ENCODE measurements at regions not wholly inside any gene's neighbourhood (a gene's known extent, or its start where the extent isn't known, plus 50 kb on each side); places are given as distances from the start of the nearest gene placed in this dataset.
"Not testable (repeated sequence)": the region's sequence is repeated elsewhere in the genome, so short reads cannot be mapped to it uniquely, and the experiment has no call there.

GRCh38 chrX:13463608-13464007 lies 105.8 kb upstream of the EGFL6 start:
- Histone ChIP-seq H2BK12ac (ENCODE audit: low read length) (no peak overlapping the region), H3K14ac (ENCODE audit: low read length) (no peak overlapping the region), H2BK5ac (ENCODE audit: low read depth, low read length, poor library complexity) (no peak overlapping the region), H2AK5ac (ENCODE audit: low read length) (no peak overlapping the region), H2AFZ (ENCODE audit: insufficient read depth, low read length, poor library complexity) (no peak overlapping the region), H4K91ac (ENCODE audit: low read depth, low read length) (no peak overlapping the region), H3K9ac (ENCODE audit: low read length) (no peak overlapping the region), H3K79me1 (ENCODE audit: low read length) (no peaks in the 10 kb centered on the region), H3K27ac (ENCODE audit: low read depth, low read length) (no peak overlapping the region), H3K27me3 (ENCODE audit: insufficient read depth, low read length) (no peaks in the 10 kb centered on the region), H3K4me1 (ENCODE audit: control insufficient read depth in 1 of 2, insufficient read depth in 2 of 2, low read length in 2 of 2) (no peaks in the 10 kb centered on the region), H2BK120ac (ENCODE audit: insufficient read depth, low read length, poor library complexity) (no peak overlapping the region), H3K9me3 (ENCODE audit: insufficient read depth, low read depth, low read length) (no peaks in the 10 kb centered on the region), H3K79me2 (ENCODE audit: control insufficient read depth, insufficient read depth, low read length, poor library complexity) (no peaks in the 10 kb centered on the region), H3K23ac (ENCODE audit: low read length) (no peak overlapping the region), H3K4me3 (ENCODE audit: low read depth, low read length) (no peak overlapping the region), H3K18ac (ENCODE audit: low read length) (no peak overlapping the region), H4K12ac (ENCODE audit: low read depth, low read length) (no peak overlapping the region), H3K36me3 (ENCODE audit: control insufficient read depth in 1 of 2, insufficient read depth in 2 of 2, low read length in 2 of 2) (no peaks in the 10 kb centered on the region), H3K4ac (ENCODE audit: low read depth, low read length) (no peak overlapping the region), H3K4me2 (ENCODE audit: low read length) (no peak overlapping the region), H4K8ac (ENCODE audit: low read depth, low read length) (no peak overlapping the region)
- peak in 1 of 2 donors; percentile 11 for DNase-seq
- no CpG with 5 or more reads among the region's 3 CpGs for WGBS (ENCODE audit: extremely low coverage, insufficient coverage, insufficient read length)

DNA sequence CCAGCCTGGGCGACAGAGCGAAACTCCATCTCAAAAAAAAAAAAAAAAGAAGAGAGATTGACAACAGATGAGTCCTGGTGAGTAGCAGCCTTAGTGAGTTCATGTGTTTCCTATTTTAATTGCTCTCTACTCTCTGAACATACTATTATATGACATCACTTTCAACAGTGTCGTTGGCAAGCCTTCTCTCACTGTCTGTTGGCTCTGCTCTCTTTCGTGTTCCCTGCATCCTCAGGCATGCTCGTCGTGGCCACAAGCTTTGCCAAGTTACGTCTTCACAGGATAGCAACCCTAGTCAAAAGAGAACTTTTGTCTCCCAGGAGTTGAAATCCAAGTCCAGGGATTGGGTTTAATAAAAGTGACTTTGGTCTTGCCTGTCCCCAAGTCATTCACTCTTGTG lies 117.1 kb upstream of the EGFL6 start:
- Histone ChIP-seq H3K36me3 (ENCODE audit: control insufficient read depth in 1 of 2, insufficient read depth in 2 of 2, low read length in 2 of 2) (no peaks in the 10 kb centered on the region), H4K8ac (ENCODE audit: low read depth, low read length) (no peak overlapping the region), H3K4me1 (ENCODE audit: control insufficient read depth in 1 of 2, insufficient read depth in 2 of 2, low read length in 2 of 2) (no peaks in the 10 kb centered on the region), H3K4me2 (ENCODE audit: low read length) (no peak overlapping the region), H3K18ac (ENCODE audit: low read length) (no peak overlapping the region), H4K12ac (ENCODE audit: low read depth, low read length) (no peak overlapping the region), H2AFZ (ENCODE audit: insufficient read depth, low read length, poor library complexity) (no peak overlapping the region), H3K79me1 (ENCODE audit: low read length) (no peaks in the 10 kb centered on the region), H3K4ac (ENCODE audit: low read depth, low read length) (no peak overlapping the region), H3K27me3 (ENCODE audit: insufficient read depth, low read length) (no peaks in the 10 kb centered on the region), H4K91ac (ENCODE audit: low read depth, low read length) (no peak overlapping the region), H3K9ac (ENCODE audit: low read length) (no peak overlapping the region), H3K9me3 (ENCODE audit: insufficient read depth, low read depth, low read length) (no peaks in the 10 kb centered on the region), H3K14ac (ENCODE audit: low read length) (no peak overlapping the region), H3K27ac (ENCODE audit: low read depth, low read length) (no peak overlapping the region), H2BK12ac (ENCODE audit: low read length) (no peak overlapping the region), H2AK5ac (ENCODE audit: low read length) (no peak overlapping the region), H3K23ac (ENCODE audit: low read length) (no peak overlapping the region), H3K79me2 (ENCODE audit: control insufficient read depth, insufficient read depth, low read length, poor library complexity) (no peaks in the 10 kb centered on the region), H2BK5ac (ENCODE audit: low read depth, low read length, poor library complexity) (no peak overlapping the region), H2BK120ac (ENCODE audit: insufficient read depth, low read length, poor library complexity) (no peak overlapping the region), H3K4me3 (ENCODE audit: low read depth, low read length) (no peak overlapping the region)
- no peak for DNase-seq
- no CpG with 5 or more reads among the region's 7 CpGs for WGBS (ENCODE audit: extremely low coverage, insufficient coverage, insufficient read length)

DNA sequence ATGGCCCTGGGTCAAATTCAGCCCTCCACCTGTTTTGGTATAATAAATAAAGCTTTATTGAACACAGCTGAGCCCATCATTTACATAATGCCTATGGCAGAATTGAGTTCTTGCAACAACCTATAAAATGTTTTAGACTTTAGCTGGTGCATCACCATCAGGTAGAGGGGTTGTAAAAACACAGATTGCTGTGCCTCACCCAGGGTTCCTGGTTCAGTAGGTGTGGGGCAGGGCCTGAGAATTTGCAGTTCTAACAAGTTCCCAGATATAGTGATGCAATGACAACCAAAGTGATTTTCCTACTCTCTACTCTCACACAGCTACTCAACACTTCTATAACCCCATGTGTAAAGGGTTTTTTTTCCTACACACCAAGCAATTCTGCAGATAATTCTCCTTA lies 120.0 kb upstream of the EGFL6 start:
- Histone ChIP-seq H3K23ac (ENCODE audit: low read length) (no peak overlapping the region), H3K4me3 (ENCODE audit: low read depth, low read length) (no peak overlapping the region), H2BK120ac (ENCODE audit: insufficient read depth, low read length, poor library complexity) (no peak overlapping the region), H3K27ac (ENCODE audit: low read depth, low read length) (no peak overlapping the region), H3K4me2 (ENCODE audit: low read length) (no peak overlapping the region), H3K4ac (ENCODE audit: low read depth, low read length) (no peak overlapping the region), H2AFZ (ENCODE audit: insufficient read depth, low read length, poor library complexity) (no peak overlapping the region), H3K9me3 (ENCODE audit: insufficient read depth, low read depth, low read length) (no peaks in the 10 kb centered on the region), H3K4me1 (ENCODE audit: control insufficient read depth in 1 of 2, insufficient read depth in 2 of 2, low read length in 2 of 2) (no peaks in the 10 kb centered on the region), H3K18ac (ENCODE audit: low read length) (no peak overlapping the region), H3K79me1 (ENCODE audit: low read length) (no peaks in the 10 kb centered on the region), H4K8ac (ENCODE audit: low read depth, low read length) (no peak overlapping the region), H2BK5ac (ENCODE audit: low read depth, low read length, poor library complexity) (no peak overlapping the region), H2AK5ac (ENCODE audit: low read length) (no peak overlapping the region), H2BK12ac (ENCODE audit: low read length) (no peak overlapping the region), H4K12ac (ENCODE audit: low read depth, low read length) (no peak overlapping the region), H3K36me3 (ENCODE audit: control insufficient read depth in 1 of 2, insufficient read depth in 2 of 2, low read length in 2 of 2) (no peaks in the 10 kb centered on the region), H3K9ac (ENCODE audit: low read length) (no peak overlapping the region), H3K14ac (ENCODE audit: low read length) (no peak overlapping the region), H3K27me3 (ENCODE audit: insufficient read depth, low read length) (no peaks in the 10 kb centered on the region), H3K79me2 (ENCODE audit: control insufficient read depth, insufficient read depth, low read length, poor library complexity) (no peaks in the 10 kb centered on the region), H4K91ac (ENCODE audit: low read depth, low read length) (no peak overlapping the region)
- no peak for DNase-seq

DNA sequence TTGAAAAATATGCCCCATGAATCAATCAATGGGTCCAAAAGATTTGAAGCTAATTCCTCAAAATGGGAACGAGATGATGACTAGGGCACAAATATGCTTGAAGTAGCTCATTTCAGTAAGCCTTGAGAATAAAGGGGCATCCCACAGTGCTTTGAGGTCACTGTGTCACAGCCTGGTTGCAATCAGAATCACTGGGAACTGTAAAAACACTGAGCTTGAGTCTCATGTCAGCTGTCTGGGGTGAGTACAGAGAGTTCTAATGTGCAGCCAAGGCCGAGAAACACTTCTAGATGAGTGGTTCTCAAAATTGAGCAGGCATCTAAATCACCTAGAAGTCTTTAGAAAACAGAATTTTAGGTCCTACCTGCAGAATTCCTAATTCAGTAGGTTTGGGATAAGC lies 120.5 kb upstream of the EGFL6 start:
- Histone ChIP-seq H3K27ac (ENCODE audit: low read depth, low read length) (no peak overlapping the region), H3K27me3 (ENCODE audit: insufficient read depth, low read length) (no peaks in the 10 kb centered on the region), H3K9me3 (ENCODE audit: insufficient read depth, low read depth, low read length) (no peaks in the 10 kb centered on the region), H3K79me1 (ENCODE audit: low read length) (no peaks in the 10 kb centered on the region), H4K91ac (ENCODE audit: low read depth, low read length) (no peak overlapping the region), H3K9ac (ENCODE audit: low read length) (no peak overlapping the region), H2AK5ac (ENCODE audit: low read length) (no peak overlapping the region), H3K23ac (ENCODE audit: low read length) (no peak overlapping the region), H3K4me1 (ENCODE audit: control insufficient read depth in 1 of 2, insufficient read depth in 2 of 2, low read length in 2 of 2) (no peaks in the 10 kb centered on the region), H3K79me2 (ENCODE audit: control insufficient read depth, insufficient read depth, low read length, poor library complexity) (no peaks in the 10 kb centered on the region), H3K14ac (ENCODE audit: low read length) (no peak overlapping the region), H4K8ac (ENCODE audit: low read depth, low read length) (no peak overlapping the region), H3K18ac (ENCODE audit: low read length) (no peak overlapping the region), H3K4me3 (ENCODE audit: low read depth, low read length) (no peak overlapping the region), H2BK120ac (ENCODE audit: insufficient read depth, low read length, poor library complexity) (no peak overlapping the region), H2BK12ac (ENCODE audit: low read length) (no peak overlapping the region), H4K12ac (ENCODE audit: low read depth, low read length) (no peak overlapping the region), H3K36me3 (ENCODE audit: control insufficient read depth in 1 of 2, insufficient read depth in 2 of 2, low read length in 2 of 2) (no peaks in the 10 kb centered on the region), H2BK5ac (ENCODE audit: low read depth, low read length, poor library complexity) (no peak overlapping the region), H3K4me2 (ENCODE audit: low read length) (no peak overlapping the region), H3K4ac (ENCODE audit: low read depth, low read length) (no peak overlapping the region), H2AFZ (ENCODE audit: insufficient read depth, low read length, poor library complexity) (no peak overlapping the region)
- no peak for DNase-seq
- no CpG with 5 or more reads among the region's 2 CpGs for WGBS (ENCODE audit: extremely low coverage, insufficient coverage, insufficient read length)

- not testable (repeated sequence) for DNase-seq; H3K9me3 ChIP-seq (ENCODE audit: insufficient read depth, low read depth, low read length); H3K9ac ChIP-seq (ENCODE audit: low read length); H4K8ac ChIP-seq (ENCODE audit: low read depth, low read length); H3K14ac ChIP-seq (ENCODE audit: low read length); H3K27ac ChIP-seq (ENCODE audit: low read depth, low read length); H2BK5ac ChIP-seq (ENCODE audit: low read depth, low read length, poor library complexity); H3K4me2 ChIP-seq (ENCODE audit: low read length); H3K4ac ChIP-seq (ENCODE audit: low read depth, low read length); H3K18ac ChIP-seq (ENCODE audit: low read length); H2BK12ac ChIP-seq (ENCODE audit: low read length); H4K12ac ChIP-seq (ENCODE audit: low read depth, low read length); H3K23ac ChIP-seq (ENCODE audit: low read length); H3K79me1 ChIP-seq (ENCODE audit: low read length); H3K79me2 ChIP-seq (ENCODE audit: control insufficient read depth, insufficient read depth, low read length, poor library complexity); H4K91ac ChIP-seq (ENCODE audit: low read depth, low read length); H2AK5ac ChIP-seq (ENCODE audit: low read length); H2AFZ ChIP-seq (ENCODE audit: insufficient read depth, low read length, poor library complexity); H2BK120ac ChIP-seq (ENCODE audit: insufficient read depth, low read length, poor library complexity); H3K27me3 ChIP-seq (ENCODE audit: insufficient read depth, low read length); H3K4me1 ChIP-seq (ENCODE audit: control insufficient read depth in 1 of 2, insufficient read depth in 2 of 2, low read length in 2 of 2); H3K36me3 ChIP-seq (ENCODE audit: control insufficient read depth in 1 of 2, insufficient read depth in 2 of 2, low read length in 2 of 2); H3K4me3 ChIP-seq (ENCODE audit: low read depth, low read length)
- no CpG with 5 or more reads among the region's 5 CpGs for WGBS (ENCODE audit: extremely low coverage, insufficient coverage, insufficient read length)
These were observed 121.8 kb upstream of the ATXN3L start for GRCh38 chrX:13441608-13442007.

All from trophoblast cell (in vitro differentiated cells and primary cell).